A549 (cell line): ENCODE measurements at regions not wholly inside any gene's neighbourhood (a gene's known extent, or its start where the extent isn't known, plus 50 kb on each side); places are given as distances from the start of the nearest gene placed in this dataset.

Source experiments
- ATAC-seq, 2 experiments: fragments of 200-7000 bp in 1 of 2; fragments of >200 bp in 1 of 2; cut with Nextera tagmentation in 1 of 2; cut with Tn5 transposase in 1 of 2; 3 replicates each; pipeline versions ENCODE4 v1.8.0 to v1.9.1; 2018 to 2020; ENCODE audit warnings: mild to moderate bottlenecking in 1 of 2, moderate library complexity in 1 of 2
- CTCF ChIA-PET: fragments of 300-600 bp; sonication (Branson Sonifier 250); formaldehyde crosslinking; extraction: SDS; loops from one replicate; lab custom pipeline; 2021; ENCODE audit warnings: antibody characterized with exemption, inconsistent platforms; lab: Yijun Ruan, JAX
- POLR2A ChIA-PET: fragments of 350-600 bp; formaldehyde crosslinking; extraction: SDS; loops from one replicate; lab custom pipeline; 2021; ENCODE audit warnings: antibody characterized with exemption, inconsistent platforms; lab: Yijun Ruan, JAX
- DNase-seq, 2 experiments: peaks; one replicate each; pipeline versions ENCODE4 v3.0.0 to v3.0.0-alpha.2; 2011 to 2016; ENCODE audit warnings: low read depth in 1 of 2, low spot score in 1 of 2
- FAIRE-seq: peaks from 2 replicates; lab custom pipeline; 2011; peaks lifted over from hg19 to GRCh38; lab: Jason Lieb, UNC
- H3K27ac ChIP-seq, 2 experiments: fragments of >200 bp; sonication (Bioruptor Twin); formaldehyde crosslinking; 3 replicates each; pipeline ENCODE4 v1.5.1; 2016 to 2017
- H3K4me1 ChIP-seq: fragments of >200 bp; sonication (Bioruptor Twin); formaldehyde crosslinking; 3 replicates; pipeline ENCODE4 v1.6.1; 2016
- H3K4me2 ChIP-seq: fragments of >200 bp; sonication (Bioruptor Twin); formaldehyde crosslinking; 3 replicates; pipeline ENCODE4 v1.6.1; 2016
- H3K4me3 ChIP-seq: fragments of >200 bp; sonication (Bioruptor Twin); formaldehyde crosslinking; 3 replicates; pipeline ENCODE4 v1.5.1; 2016
- H3K9me3 ChIP-seq: fragments of >200 bp; sonication (Bioruptor Twin); formaldehyde crosslinking; 3 replicates; pipeline ENCODE4 v1.6.1; 2016
- ATOH8 ChIP-seq: fragments of 250-450 bp; sonication (Bioruptor Pico); IDR thresholded peaks from 2 replicates; pipeline ENCODE4 v1.5.0; 2020; ENCODE audit warnings: low read depth, mild to moderate bottlenecking, moderate library complexity
- CEBPB ChIP-seq, 2 experiments: fragments of >200 bp in 1 of 2; sonication (Bioruptor Twin) in 1 of 2; formaldehyde crosslinking in 1 of 2; IDR thresholded peaks; 2 replicates each; pipeline ENCODE4 v1.6.1; 2012 to 2016
- CHD2 ChIP-seq: fragments of 150-350 bp; IDR thresholded peaks from 2 replicates; pipeline ENCODE4 v1.6.1; 2014; ENCODE audit warnings: low read length; ENCODE audit not compliant: partially characterized antibody
- CTCF ChIP-seq: fragments of >200 bp; sonication (Bioruptor Twin); formaldehyde crosslinking; IDR thresholded peaks from 3 replicates; pipeline ENCODE4 v1.5.1; 2016
- EHMT2 ChIP-seq: fragments of 200-600 bp; sonication (generic); IDR thresholded peaks from 2 replicates; pipeline ENCODE4 v1.6.1; 2016; ENCODE audit warnings: antibody characterized with exemption, low read depth, mild to moderate bottlenecking, moderate library complexity
- ESRRA ChIP-seq: fragments of 150-350 bp; IDR thresholded peaks from 2 replicates; pipeline ENCODE4 v1.6.1; 2014; ENCODE audit warnings: mild to moderate bottlenecking, low read length, borderline replicate concordance
- FOXS1 ChIP-seq: fragments of 250-450 bp; sonication (Bioruptor Pico); IDR thresholded peaks from 2 replicates; pipeline ENCODE4 v1.5.0; 2020; ENCODE audit warnings: mild to moderate bottlenecking, moderate library complexity
- GATA3 ChIP-seq: IDR thresholded peaks from 2 replicates; pipeline ENCODE4 v1.6.1; 2012; ENCODE audit warnings: borderline replicate concordance
- HDAC2 ChIP-seq: fragments of 200-600 bp; sonication (generic); IDR thresholded peaks from 2 replicates; pipeline ENCODE4 v1.6.1; 2016
- HMGXB4 ChIP-seq: fragments of 250-450 bp; sonication (Bioruptor Pico); IDR thresholded peaks from 2 replicates; pipeline ENCODE4 v1.5.0; 2021; ENCODE audit warnings: mild to moderate bottlenecking, moderate library complexity, borderline replicate concordance
- HOXB13 ChIP-seq: fragments of 250-450 bp; sonication (Bioruptor Pico); IDR thresholded peaks from 2 replicates; pipeline ENCODE4 v1.5.0; 2020; ENCODE audit warnings: low read depth, mild to moderate bottlenecking, moderate library complexity
- HOXB5 ChIP-seq: fragments of 250-450 bp; sonication (Bioruptor Pico); IDR thresholded peaks from 2 replicates; pipeline ENCODE4 v1.5.0; 2020; ENCODE audit warnings: mild to moderate bottlenecking, moderate library complexity
- JUN ChIP-seq, 2 experiments: fragments of >200 bp; sonication (Bioruptor Twin); formaldehyde crosslinking; IDR thresholded peaks; 2 replicates in 1 of 2; 3 replicates in 1 of 2; pipeline ENCODE4 v1.6.1; 2016 to 2017
- JUNB ChIP-seq: fragments of >200 bp; sonication (Bioruptor Twin); formaldehyde crosslinking; IDR thresholded peaks from 2 replicates; pipeline ENCODE4 v1.6.1; 2016
- KDM1A ChIP-seq: fragments of 200-600 bp; sonication (generic); IDR thresholded peaks from 2 replicates; pipeline ENCODE4 v1.6.1; 2016; ENCODE audit warnings: low read depth, mild to moderate bottlenecking
- MAFK ChIP-seq: fragments of 450-650 bp; IDR thresholded peaks from 2 replicates; pipeline ENCODE4 v1.6.1; 2014; ENCODE audit not compliant: partially characterized antibody
- MYC ChIP-seq: IDR thresholded peaks from 2 replicates; pipeline ENCODE4 v1.6.1; 2012; ENCODE audit warnings: mild to moderate bottlenecking, inconsistent platforms, low read length, improper control_type of control experiment, borderline replicate concordance
- NFE2L2 ChIP-seq: fragments of 150-350 bp; conservative IDR thresholded peaks from 2 replicates; pipeline ENCODE4 v1.6.1; 2014; ENCODE audit warnings: low read length
- POLR2A ChIP-seq: IDR thresholded peaks from 2 replicates; pipeline ENCODE4 v1.6.1; 2012; ENCODE audit warnings: mild to moderate bottlenecking, low read length
- POLR2AphosphoS2 ChIP-seq: conservative IDR thresholded peaks from 2 replicates; pipeline ENCODE4 v1.6.1; 2012; ENCODE audit warnings: low read length, improper control_type of control experiment, inconsistent platforms
- RAD21 ChIP-seq, 2 experiments: fragments of >200 bp in 1 of 2; sonication (Bioruptor Twin) in 1 of 2; formaldehyde crosslinking in 1 of 2; IDR thresholded peaks in 1 of 2; conservative IDR thresholded peaks in 1 of 2; 2 replicates in 1 of 2; 3 replicates in 1 of 2; pipeline ENCODE4 v1.6.1; 2012 to 2018; ENCODE audit warnings: inconsistent platforms in 1 of 2
- RARB ChIP-seq: fragments of 250-450 bp; sonication (Bioruptor Pico); IDR thresholded peaks from 2 replicates; pipeline ENCODE4 v1.8.0; 2021; ENCODE audit warnings: mild to moderate bottlenecking, moderate library complexity
- RFX5 ChIP-seq: fragments of 450-650 bp; IDR thresholded peaks from 2 replicates; pipeline ENCODE4 v1.7.1; 2014; ENCODE audit warnings: antibody characterized with exemption, mild to moderate bottlenecking, moderate library complexity
- RNF2 ChIP-seq: fragments of 200-600 bp; sonication (generic); IDR thresholded peaks from 2 replicates; pipeline ENCODE4 v1.6.1; 2016; ENCODE audit warnings: low read depth, mild to moderate bottlenecking, antibody characterized with exemption, moderate library complexity, borderline replicate concordance
- TP53 ChIP-seq: fragments of 250-450 bp; sonication (Bioruptor Pico); IDR thresholded peaks from 2 replicates; pipeline ENCODE4 v1.5.0; 2021; ENCODE audit warnings: mild to moderate bottlenecking, moderate library complexity
- USF2 ChIP-seq: fragments of 450-650 bp; IDR thresholded peaks from 2 replicates; pipeline ENCODE4 v1.6.1; 2014; ENCODE audit warnings: antibody characterized with exemption
- ZNF302 ChIP-seq: fragments of 250-450 bp; sonication (Bioruptor Pico); IDR thresholded peaks from 2 replicates; pipeline ENCODE4 v1.9.0; 2021; ENCODE audit warnings: inconsistent platforms, mild to moderate bottlenecking, moderate library complexity
- ZSCAN20 ChIP-seq: fragments of 250-450 bp; sonication (Bioruptor Pico); IDR thresholded peaks from 2 replicates; pipeline ENCODE4 v1.8.0; 2022; ENCODE audit warnings: mild to moderate bottlenecking, moderate library complexity
- WGBS: methylation state at CpG from one replicate; pipeline ENCODE4 v1.1.6; 2017; ENCODE audit errors: missing lambda C conversion rate; 5-methylcytosine and 5-hydroxymethylcytosine counted together

- no peak for TF ChIP-seq MAFK
- TF ChIP-seq CHD2, result no peak
These were observed 149.1 kb downstream of the NFKBIZ start (continued) for GRCh38 chr3:101998256-101998926.

- Histone ChIP-seq H3K4me1 (peaks cover 6% of the 10 kb centered on the region; the same call in 1 of the 3 replicates), H3K4me2 (no peak overlapping the region), H3K27ac (peak overlapping the region in 1 of 2 experiments; percentile 22; a peak in 1 of 6 replicates), H3K4me3 (no peak overlapping the region), H3K9me3 (no peaks in the 10 kb centered on the region)
- no peak for TF ChIP-seq ZSCAN20
- TF ChIP-seq HDAC2, result no peak
- TF ChIP-seq CEBPB (IDR thresholded peaks at IDR 0.05), result no peak
- no peak for TF ChIP-seq ZNF302 (CRISPR knock-in tag)
- TF ChIP-seq EHMT2, result no peak
- no peak for TF ChIP-seq TP53
- TF ChIP-seq GATA3, result no peak
- TF ChIP-seq KDM1A, result no peak
- TF ChIP-seq USF2, result no peak
- no peak for TF ChIP-seq ATOH8
- TF ChIP-seq NFE2L2, result no peak
- TF ChIP-seq MAFK, result no peak
- no peak for TF ChIP-seq POLR2A
- TF ChIP-seq ESRRA, result no peak
- no peak for TF ChIP-seq RNF2
- TF ChIP-seq FOXS1, result no peak
- TF ChIP-seq MYC, result no peak
- TF ChIP-seq HOXB13 (CRISPR knock-in tag), result no peak
- TF ChIP-seq RARB (CRISPR knock-in tag), result no peak
- ATAC-seq (no peak), FAIRE-seq (no peak), DNase-seq (no peak)
- CTCF ChIA-PET, result interaction anchor here (4.2 kb wide), 1 partner anchor 226 kb away, joined by 18 read pairs; no protein-coding TSS in a partner anchor
- POLR2A ChIA-PET, result no interaction called here
- WGBS, result 78% methylated on average over 3 of the region's 3 CpGs
These were observed 150.0 kb downstream of the NFKBIZ start for GRCh38 chr3:101999177-101999779.

GRCh38 chr3:102000620-102001209 lies 151.4 kb downstream of the NFKBIZ start:
- ChIA-PET POLR2A (no interaction called here), CTCF (interaction anchor here (0.8 kb wide), 1 partner anchor 224 kb away, joined by 3 read pairs; no protein-coding TSS in a partner anchor)
- H3K27ac ChIP-seq, result no peak overlapping the region
- 30% methylated on average over 3 of the region's 3 CpGs for WGBS
- DNase-seq, result no peak
- no peak overlapping the region for H3K4me2 ChIP-seq
- no peak for FAIRE-seq
- TF ChIP-seq HMGXB4 (CRISPR knock-in tag), result no peak
- TF ChIP-seq ZNF302 (CRISPR knock-in tag), result no peak
- TF ChIP-seq RFX5, result no peak
- TF ChIP-seq HOXB5 (CRISPR knock-in tag), result no peak
- no peak for TF ChIP-seq RNF2
- TF ChIP-seq POLR2AphosphoS2, result no peak
- no peak for TF ChIP-seq RAD21 (conservative IDR thresholded peaks at IDR 0.05 in 1 of 2, IDR thresholded peaks at IDR 0.05 in 1 of 2)
- no peak for TF ChIP-seq JUN (IDR thresholded peaks at IDR 0.05)
- no peak for TF ChIP-seq JUNB
- TF ChIP-seq CTCF, result no peak
- TF ChIP-seq ATOH8, result no peak
- TF ChIP-seq HDAC2, result no peak
- TF ChIP-seq RARB (CRISPR knock-in tag), result no peak
- H3K4me1 ChIP-seq, result no peaks in the 10 kb centered on the region
- H3K9me3 ChIP-seq, result no peaks in the 10 kb centered on the region
- no peak for ATAC-seq
- H3K4me3 ChIP-seq, result no peak overlapping the region
